Spinal cord (tissue), 9 donors: ENCODE measurements at regions not wholly inside any gene's neighbourhood (a gene's known extent, or its start where the extent isn't known, plus 50 kb on each side); places are given as distances from the start of the nearest gene placed in this dataset.
A peak's percentile ranks its signal among the peaks of the same experiment; 100 is the strongest.

Source experiments
- DNase-seq, 6 donors: peaks; one replicate each; pipeline versions ENCODE4 v3.0.0 to v3.0.0-alpha.2; 2013 to 2015; ENCODE audit warnings: low spot score in 6 of 6, low read depth in 4 of 6
- H3K27ac ChIP-seq: one replicate; pipeline ENCODE4 v1.5.1; 2013; ENCODE audit warnings: low read depth, low read length, control low read depth
- H3K27me3 ChIP-seq: one replicate; pipeline ENCODE4 v1.6.1; 2013; ENCODE audit warnings: low read length; ENCODE audit not compliant: control insufficient read depth, insufficient read depth
- H3K36me3 ChIP-seq: one replicate; pipeline ENCODE4 v1.6.1; 2013; ENCODE audit warnings: low read length; ENCODE audit not compliant: control insufficient read depth, insufficient read depth
- H3K4me1 ChIP-seq: one replicate; pipeline ENCODE4 v1.6.1; 2013; ENCODE audit warnings: low read length; ENCODE audit not compliant: control insufficient read depth, insufficient read depth
- H3K4me3 ChIP-seq: one replicate; pipeline ENCODE4 v1.5.1; 2013; ENCODE audit warnings: low read depth, low read length, control low read depth
- H3K9me3 ChIP-seq: one replicate; pipeline ENCODE4 v1.6.1; 2013; ENCODE audit warnings: low read length; ENCODE audit not compliant: control insufficient read depth, insufficient read depth
- WGBS: methylation state at CpG from one replicate; pipeline ENCODE4 v1.1.5; 2013; ENCODE audit warnings: missing lambda C conversion rate; ENCODE audit not compliant: insufficient coverage; 5-methylcytosine and 5-hydroxymethylcytosine counted together
- donor health status: healthy.

DNA sequence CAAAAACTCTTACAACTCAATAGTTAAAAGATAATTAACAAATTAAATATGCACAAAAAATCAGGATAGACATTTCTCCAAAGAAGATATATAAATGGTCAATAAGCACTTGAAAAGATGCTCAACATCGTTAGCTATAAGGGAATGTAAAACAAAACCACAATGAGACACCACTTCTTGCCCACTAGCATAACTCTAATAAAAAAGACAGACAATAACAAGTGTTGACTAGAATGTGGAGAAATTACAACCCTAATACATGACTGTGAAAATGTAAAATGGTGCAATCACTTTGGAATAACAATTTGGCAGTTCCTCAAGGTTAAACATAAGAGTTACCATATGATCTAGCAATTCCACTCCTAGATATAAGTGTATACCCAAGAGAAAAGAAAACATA is 74.3 kb upstream of the PCGF5 start:
- DNase-seq, result no peak
- H3K4me3 ChIP-seq, result no peak overlapping the region
- no peaks in the 10 kb centered on the region for H3K36me3 ChIP-seq
- no CpG with 5 or more reads among the region's 1 CpG for WGBS
- H3K4me1 ChIP-seq, result no peaks in the 10 kb centered on the region
- no peak overlapping the region for H3K27ac ChIP-seq
- no peaks in the 10 kb centered on the region for H3K27me3 ChIP-seq
- no peaks in the 10 kb centered on the region for H3K9me3 ChIP-seq

- no peaks in the 10 kb centered on the region for H3K27me3 ChIP-seq
- no peaks in the 10 kb centered on the region for H3K4me1 ChIP-seq
- H3K27ac ChIP-seq, result no peak overlapping the region
- H3K36me3 ChIP-seq, result peaks cover 4% of the 10 kb centered on the region
- DNase-seq, result no peak
- H3K9me3 ChIP-seq, result no peaks in the 10 kb centered on the region
- 100% methylated on average over 3 of the region's 3 CpGs for WGBS
- H3K4me3 ChIP-seq, result no peak overlapping the region
These were observed 70.9 kb upstream of the PCGF5 start for GRCh38 chr10:91149550-91149949.

GRCh38 chr10:91150631-91151030 is 69.8 kb upstream of the PCGF5 start:
- Histone ChIP-seq H3K27me3 (no peaks in the 10 kb centered on the region), H3K36me3 (peaks cover 4% of the 10 kb centered on the region)

DNA sequence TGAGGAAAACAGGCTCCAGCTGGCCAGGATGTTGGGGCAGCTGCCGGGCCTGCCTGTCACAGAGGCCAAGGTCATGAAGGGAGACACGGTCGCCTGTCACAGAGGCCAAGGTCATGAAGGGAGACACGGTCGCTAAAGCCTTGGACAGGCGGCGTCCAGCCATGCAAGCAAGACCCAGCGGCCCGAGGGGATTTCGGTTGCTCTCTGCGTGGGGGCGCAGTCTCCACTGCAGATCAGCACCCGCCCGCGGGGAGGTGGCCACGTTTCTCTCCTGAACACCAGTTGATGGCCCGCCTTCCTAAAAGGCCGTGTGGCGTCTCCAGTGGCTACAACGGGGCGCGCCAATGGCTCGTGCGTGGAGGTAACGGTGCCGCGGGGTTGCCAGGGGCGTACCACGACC is 67.0 kb upstream of the PCGF5 start:
- H3K9me3 ChIP-seq, result no peaks in the 10 kb centered on the region
- H3K36me3 ChIP-seq, result peaks cover 4% of the 10 kb centered on the region
- no peak for DNase-seq
- H3K27ac ChIP-seq, result no peak overlapping the region
- H3K27me3 ChIP-seq, result no peaks in the 10 kb centered on the region
- no peaks in the 10 kb centered on the region for H3K4me1 ChIP-seq
- 97% methylated on average over 29 of the region's 29 CpGs for WGBS
- no peak overlapping the region for H3K4me3 ChIP-seq

More at GRCh38 chr10:91150631-91151030, 69.8 kb upstream of the PCGF5 start:
- H3K4me1 ChIP-seq, result no peaks in the 10 kb centered on the region
- no peaks in the 10 kb centered on the region for H3K9me3 ChIP-seq
- H3K27ac ChIP-seq, result no peak overlapping the region
- no peak overlapping the region for H3K4me3 ChIP-seq
- WGBS, result no CpG with 5 or more reads among the region's 3 CpGs
- DNase-seq, result no peak

- Histone ChIP-seq H3K4me1 (no peaks in the 10 kb centered on the region), H3K27ac (no peak overlapping the region), H3K27me3 (no peaks in the 10 kb centered on the region), H3K36me3 (peaks cover 4% of the 10 kb centered on the region), H3K9me3 (no peaks in the 10 kb centered on the region), H3K4me3 (no peak overlapping the region)
- DNase-seq, result no peak
- WGBS, result no CpG with 5 or more reads among the region's 2 CpGs
These were observed 65.6 kb upstream of the PCGF5 start for GRCh38 chr10:91154842-91155241.

GRCh38 chr10:91156196-91156595 is 64.3 kb upstream of the PCGF5 start:
- Histone ChIP-seq H3K36me3 (peaks cover 4% of the 10 kb centered on the region), H3K4me1 (no peaks in the 10 kb centered on the region), H3K9me3 (no peaks in the 10 kb centered on the region), H3K27me3 (no peaks in the 10 kb centered on the region), H3K27ac (no peak overlapping the region), H3K4me3 (no peak overlapping the region)
- DNase-seq, result no peak
- 86% methylated on average over 1 of the region's 2 CpGs for WGBS

DNA sequence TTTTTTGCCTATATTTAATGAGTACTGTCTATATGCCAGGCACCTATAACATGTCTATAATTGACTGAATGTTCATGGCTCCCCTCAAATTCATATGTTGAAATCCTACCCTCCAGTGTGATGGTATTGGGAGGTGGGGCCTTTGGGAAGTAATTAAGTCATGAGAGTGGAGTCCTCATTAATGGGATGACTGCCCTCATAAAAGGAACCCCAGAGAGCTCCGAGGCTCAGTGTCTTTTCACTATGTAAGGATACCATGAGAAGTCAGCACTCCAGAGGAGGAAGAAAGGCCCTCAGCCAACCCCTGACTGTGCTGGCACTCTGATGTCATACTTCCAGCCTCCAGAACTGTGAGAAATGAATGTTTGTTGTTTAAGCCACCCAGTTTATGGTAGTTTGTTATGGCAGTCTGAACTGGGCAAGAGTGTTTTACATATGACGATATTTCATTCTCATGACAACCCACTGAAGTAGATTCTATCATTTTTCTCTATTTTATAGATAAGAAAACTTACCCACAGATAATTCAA is 61.1 kb upstream of the PCGF5 start:
- Histone ChIP-seq H3K27me3 (no peaks in the 10 kb centered on the region), H3K9me3 (no peaks in the 10 kb centered on the region), H3K36me3 (no peaks in the 10 kb centered on the region), H3K27ac (no peak overlapping the region), H3K4me1 (peaks cover 13% of the 10 kb centered on the region), H3K4me3 (no peak overlapping the region)
- DNase-seq, result peak in 1 of 6 donors; percentile 5
- WGBS, result 38% methylated on average over 1 of the region's 2 CpGs

DNA sequence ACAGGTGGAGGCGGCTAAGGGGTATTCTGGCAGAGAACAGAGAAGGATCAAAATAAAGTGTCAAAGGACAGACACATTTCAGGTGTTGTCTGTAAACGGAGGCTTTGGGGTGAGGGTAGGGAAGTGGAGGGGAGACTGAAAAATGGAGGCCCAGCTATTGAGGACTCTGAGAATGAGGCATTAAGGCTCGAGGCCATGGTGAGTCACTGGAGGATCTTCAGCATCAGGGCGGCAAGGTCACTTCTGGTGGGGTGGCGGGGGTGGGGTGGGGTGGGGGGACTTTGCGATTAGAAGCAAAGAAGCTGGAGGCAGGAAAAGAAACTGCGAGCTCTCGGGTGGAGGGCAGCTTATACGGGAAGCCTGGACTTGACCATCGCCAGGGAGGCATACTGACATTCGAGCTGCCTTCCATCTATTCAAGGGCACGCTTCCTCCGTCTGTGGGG is 58.4 kb upstream of the PCGF5 start:
- peaks cover 14% of the 10 kb centered on the region for H3K4me1 ChIP-seq
- H3K36me3 ChIP-seq, result no peaks in the 10 kb centered on the region
- H3K4me3 ChIP-seq, result peak overlapping the region; percentile 56
- H3K27ac ChIP-seq, result peak overlapping the region; percentile 63
- WGBS, result 12% methylated on average over 10 of the region's 13 CpGs
- no peaks in the 10 kb centered on the region for H3K27me3 ChIP-seq
- DNase-seq, result no peak
- no peaks in the 10 kb centered on the region for H3K9me3 ChIP-seq

DNA sequence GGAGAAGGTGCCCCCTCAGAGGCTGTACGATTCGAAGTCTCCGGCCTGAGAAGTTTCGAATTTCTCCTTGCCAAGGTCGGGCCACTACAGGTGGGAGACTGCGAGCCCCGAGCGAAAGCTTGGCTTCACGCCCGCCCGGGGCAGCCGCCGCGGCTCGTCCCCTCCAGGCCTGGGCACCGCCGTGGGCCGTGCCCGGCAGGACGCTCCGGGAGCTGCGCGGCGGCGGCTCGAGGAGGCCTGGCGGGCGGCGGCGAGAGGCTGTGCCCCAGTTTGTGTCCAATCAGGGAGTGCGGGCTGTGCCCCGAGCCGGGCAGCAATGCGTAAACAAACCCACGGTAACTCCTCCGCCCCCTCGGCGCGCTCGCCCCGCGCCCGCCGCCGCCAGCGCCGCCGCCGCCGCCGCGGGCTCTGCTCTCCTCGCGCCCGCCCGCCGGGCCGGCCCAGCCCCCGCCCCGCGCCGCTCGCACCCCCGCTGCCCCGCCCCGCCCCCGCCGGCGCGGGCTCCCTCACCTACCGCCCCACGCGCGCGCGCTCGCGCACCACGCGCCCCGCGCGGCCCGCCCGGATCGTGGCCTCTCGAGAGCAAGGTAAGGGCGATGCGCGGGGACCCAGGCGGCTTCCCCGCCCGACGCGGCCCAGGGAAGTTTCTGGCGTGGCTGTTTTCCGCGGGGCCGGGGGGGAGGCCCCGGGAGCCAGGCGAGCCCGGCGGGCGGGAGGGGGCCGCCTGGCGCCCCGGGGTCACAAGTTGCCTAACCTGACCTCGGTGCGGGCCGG is 57.8 kb upstream of the PCGF5 start:
- Histone ChIP-seq H3K36me3 (no peaks in the 10 kb centered on the region), H3K4me3 (peak overlapping the region; percentile 66), H3K9me3 (no peaks in the 10 kb centered on the region), H3K4me1 (peaks cover 14% of the 10 kb centered on the region), H3K27me3 (no peaks in the 10 kb centered on the region), H3K27ac (peak overlapping the region; percentile 63)
- DNase-seq, result peak in 5 of 6 donors; percentile 21 to 79 (median 30)
- under 1% methylated on average over 97 of the region's 110 CpGs for WGBS
